Endothelial cell (in vitro differentiated cells): ENCODE measurements at regions not wholly inside any gene's neighbourhood (a gene's known extent, or its start where the extent isn't known, plus 50 kb on each side); places are given as distances from the start of the nearest gene placed in this dataset.
"Not testable (repeated sequence)": the region's sequence is repeated elsewhere in the genome, so short reads cannot be mapped to it uniquely, and the experiment has no call there.

ENCODE experiments used
- DNase-seq: peaks from one replicate; pipeline ENCODE4 v3.0.0; 2021; ENCODE audit warnings: low spot score
- H3K27ac Mint-ChIP-seq: one replicate; pipeline ENCODE4 v1.8.0; 2021; ENCODE audit warnings: mixed read lengths, inconsistent platforms; ENCODE audit not compliant: unreplicated experiment
- H3K27me3 Mint-ChIP-seq: one replicate; pipeline ENCODE4 v1.8.0; 2021; ENCODE audit warnings: mild to moderate bottlenecking, moderate library complexity, mixed read lengths, inconsistent platforms; ENCODE audit not compliant: unreplicated experiment
- H3K36me3 Mint-ChIP-seq: one replicate; pipeline ENCODE4 v1.8.0; 2021; ENCODE audit warnings: mild to moderate bottlenecking, low read depth, mixed read lengths, inconsistent platforms; ENCODE audit not compliant: unreplicated experiment
- H3K4me1 Mint-ChIP-seq: one replicate; pipeline ENCODE4 v1.8.0; 2021; ENCODE audit warnings: mild to moderate bottlenecking, mixed read lengths, inconsistent platforms; ENCODE audit not compliant: unreplicated experiment
- H3K4me3 Mint-ChIP-seq: one replicate; pipeline ENCODE4 v1.8.0; 2021; ENCODE audit warnings: mild to moderate bottlenecking, mixed read lengths, inconsistent platforms; ENCODE audit not compliant: unreplicated experiment
- H3K9me3 Mint-ChIP-seq: one replicate; pipeline ENCODE4 v1.8.0; 2021; ENCODE audit warnings: mixed read lengths, inconsistent platforms; ENCODE audit not compliant: unreplicated experiment
- TF ChIP-seq, protein P1 (sequence below): fragments of 200-600 bp; sonication (generic); IDR thresholded peaks from one replicate; pipeline ENCODE4 v1.5.0; 2021; ENCODE audit warnings: antibody characterized with exemption; ENCODE audit not compliant: unreplicated experiment

DNA sequence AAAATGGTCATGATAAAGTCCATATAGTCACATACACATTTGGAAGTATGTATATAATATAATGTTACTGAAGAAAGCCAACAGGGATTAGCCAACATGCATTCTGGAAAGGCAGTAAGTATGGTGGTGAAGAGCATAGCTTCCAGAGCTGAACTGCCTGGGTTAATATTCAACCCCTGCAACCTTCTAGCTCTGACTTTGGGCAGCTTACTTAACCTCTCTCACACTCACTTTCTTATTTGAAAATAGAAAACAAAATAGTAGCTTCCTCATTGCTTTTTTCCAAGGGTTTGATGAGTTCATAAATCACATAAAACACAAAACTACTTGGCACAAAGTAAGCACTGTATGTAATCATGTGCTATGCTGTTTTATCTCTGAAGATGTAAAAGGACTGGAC lies 216.4 kb downstream of the CHIC2 start:
- Mint-ChIP-seq H3K4me1 (peaks cover 4% of the 10 kb centered on the region), H3K4me3 (no peak overlapping the region), H3K27ac (no peak overlapping the region), H3K36me3 (no peaks in the 10 kb centered on the region), H3K27me3 (no peaks in the 10 kb centered on the region), H3K9me3 (no peaks in the 10 kb centered on the region)
- DNase-seq = no peak
- TF ChIP-seq, protein P1, sequence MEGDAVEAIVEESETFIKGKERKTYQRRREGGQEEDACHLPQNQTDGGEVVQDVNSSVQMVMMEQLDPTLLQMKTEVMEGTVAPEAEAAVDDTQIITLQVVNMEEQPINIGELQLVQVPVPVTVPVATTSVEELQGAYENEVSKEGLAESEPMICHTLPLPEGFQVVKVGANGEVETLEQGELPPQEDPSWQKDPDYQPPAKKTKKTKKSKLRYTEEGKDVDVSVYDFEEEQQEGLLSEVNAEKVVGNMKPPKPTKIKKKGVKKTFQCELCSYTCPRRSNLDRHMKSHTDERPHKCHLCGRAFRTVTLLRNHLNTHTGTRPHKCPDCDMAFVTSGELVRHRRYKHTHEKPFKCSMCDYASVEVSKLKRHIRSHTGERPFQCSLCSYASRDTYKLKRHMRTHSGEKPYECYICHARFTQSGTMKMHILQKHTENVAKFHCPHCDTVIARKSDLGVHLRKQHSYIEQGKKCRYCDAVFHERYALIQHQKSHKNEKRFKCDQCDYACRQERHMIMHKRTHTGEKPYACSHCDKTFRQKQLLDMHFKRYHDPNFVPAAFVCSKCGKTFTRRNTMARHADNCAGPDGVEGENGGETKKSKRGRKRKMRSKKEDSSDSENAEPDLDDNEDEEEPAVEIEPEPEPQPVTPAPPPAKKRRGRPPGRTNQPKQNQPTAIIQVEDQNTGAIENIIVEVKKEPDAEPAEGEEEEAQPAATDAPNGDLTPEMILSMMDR = no peak

DNA sequence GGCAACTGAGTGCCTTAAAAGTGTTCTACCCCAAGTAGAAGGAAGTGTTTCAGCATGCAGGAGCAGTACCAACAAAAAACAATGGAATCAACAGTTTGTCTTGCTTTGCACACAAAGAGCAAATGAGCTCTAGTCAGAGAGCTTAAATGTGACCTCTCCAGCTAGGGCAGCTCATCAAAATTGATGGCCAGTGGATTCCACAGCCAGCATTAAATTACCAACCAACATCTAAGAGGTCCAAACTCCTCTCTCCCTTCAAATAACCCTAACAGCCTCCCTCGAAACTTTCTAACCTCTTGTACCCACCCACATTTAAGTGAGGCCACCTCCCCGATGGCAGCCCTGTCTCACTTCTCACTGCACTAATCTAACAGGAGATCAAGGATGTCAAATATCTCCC lies 219.9 kb downstream of the CHIC2 start:
- no peak for DNase-seq
- Mint-ChIP-seq H3K4me1 (peaks cover 4% of the 10 kb centered on the region), H3K27ac (no peak overlapping the region), H3K36me3 (no peaks in the 10 kb centered on the region), H3K4me3 (no peak overlapping the region), H3K27me3 (no peaks in the 10 kb centered on the region), H3K9me3 (no peaks in the 10 kb centered on the region)
- TF ChIP-seq, protein P1 = no peak

DNA sequence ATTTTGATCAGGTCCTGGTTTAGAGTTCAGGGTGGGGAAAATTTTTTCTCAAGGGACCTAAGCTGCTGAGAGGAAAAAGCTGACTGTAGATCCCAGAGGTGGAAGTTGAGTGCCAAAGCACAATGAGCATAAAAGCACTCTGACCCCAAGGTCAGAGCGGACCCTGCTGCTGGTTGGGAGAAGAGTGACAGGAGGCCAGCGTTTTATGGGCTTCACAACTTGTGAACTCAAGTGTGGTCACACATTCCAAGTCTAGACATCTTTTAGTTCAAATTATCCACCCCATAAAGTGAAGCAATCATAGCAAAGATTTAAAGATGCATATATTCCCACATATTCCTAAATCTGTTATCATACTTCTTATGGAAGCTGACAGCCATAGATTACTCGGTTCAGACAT lies 220.3 kb downstream of the CHIC2 start:
- Mint-ChIP-seq H3K27ac (no peak overlapping the region), H3K27me3 (no peaks in the 10 kb centered on the region), H3K4me3 (no peak overlapping the region)

DNA sequence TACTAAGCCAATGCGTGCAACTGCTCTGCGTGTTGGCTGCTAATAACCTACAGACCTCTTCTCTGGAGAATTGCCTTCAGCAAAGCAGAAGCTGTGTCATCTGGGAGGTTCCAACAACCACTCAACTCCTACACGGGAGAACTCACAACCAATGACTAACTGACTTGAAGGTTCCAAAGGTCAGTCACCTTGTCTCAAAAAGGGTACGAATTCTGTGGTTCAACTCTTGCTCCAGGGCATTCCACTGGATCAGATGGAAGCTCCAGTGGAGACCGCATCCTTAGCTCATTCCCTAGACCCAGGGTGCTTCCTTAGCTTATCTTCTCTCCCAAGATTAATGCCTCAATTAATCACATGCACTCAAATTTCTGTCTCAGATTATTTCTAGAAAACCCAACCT lies 222.7 kb downstream of the CHIC2 start:
- H3K36me3 Mint-ChIP-seq = no peaks in the 10 kb centered on the region
- DNase-seq = no peak
- no peak overlapping the region for H3K27ac Mint-ChIP-seq
- H3K9me3 Mint-ChIP-seq = no peaks in the 10 kb centered on the region
- no peaks in the 10 kb centered on the region for H3K27me3 Mint-ChIP-seq
- TF ChIP-seq, protein P1 = no peak
- no peak overlapping the region for H3K4me3 Mint-ChIP-seq
- H3K4me1 Mint-ChIP-seq = peaks cover 4% of the 10 kb centered on the region

More for the DNA sequence above, 220.3 kb downstream of the CHIC2 start:
- Mint-ChIP-seq H3K9me3 (no peaks in the 10 kb centered on the region), H3K36me3 (no peaks in the 10 kb centered on the region), H3K4me1 (peaks cover 4% of the 10 kb centered on the region)
- TF ChIP-seq, protein P1 = no peak
- DNase-seq = no peak

DNA sequence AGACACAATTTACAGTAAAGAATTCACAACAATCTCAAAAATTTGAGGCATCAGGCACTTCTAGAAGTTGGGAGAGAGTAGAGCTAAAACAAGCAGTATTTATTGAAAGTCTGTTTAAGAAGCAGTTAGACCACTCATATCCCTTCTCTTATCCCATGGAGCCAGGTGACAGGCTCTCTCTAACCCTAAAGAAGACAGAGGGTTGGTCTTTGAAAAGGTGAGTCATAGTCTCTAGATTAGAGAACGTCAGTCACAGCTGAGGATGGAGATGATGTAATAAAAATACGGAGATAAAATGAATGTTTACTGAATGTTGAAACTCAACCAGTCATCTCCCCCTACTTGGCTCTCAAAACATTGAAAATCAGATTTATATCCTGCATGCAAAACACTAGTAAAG lies 223.8 kb downstream of the CHIC2 start:
- no peak for DNase-seq
- H3K9me3 Mint-ChIP-seq = no peaks in the 10 kb centered on the region
- H3K4me1 Mint-ChIP-seq = peaks cover 4% of the 10 kb centered on the region
- H3K27me3 Mint-ChIP-seq = no peaks in the 10 kb centered on the region
- H3K27ac Mint-ChIP-seq = no peak overlapping the region
- no peak overlapping the region for H3K4me3 Mint-ChIP-seq
- H3K36me3 Mint-ChIP-seq = no peaks in the 10 kb centered on the region
- TF ChIP-seq, protein P1 = no peak

DNA sequence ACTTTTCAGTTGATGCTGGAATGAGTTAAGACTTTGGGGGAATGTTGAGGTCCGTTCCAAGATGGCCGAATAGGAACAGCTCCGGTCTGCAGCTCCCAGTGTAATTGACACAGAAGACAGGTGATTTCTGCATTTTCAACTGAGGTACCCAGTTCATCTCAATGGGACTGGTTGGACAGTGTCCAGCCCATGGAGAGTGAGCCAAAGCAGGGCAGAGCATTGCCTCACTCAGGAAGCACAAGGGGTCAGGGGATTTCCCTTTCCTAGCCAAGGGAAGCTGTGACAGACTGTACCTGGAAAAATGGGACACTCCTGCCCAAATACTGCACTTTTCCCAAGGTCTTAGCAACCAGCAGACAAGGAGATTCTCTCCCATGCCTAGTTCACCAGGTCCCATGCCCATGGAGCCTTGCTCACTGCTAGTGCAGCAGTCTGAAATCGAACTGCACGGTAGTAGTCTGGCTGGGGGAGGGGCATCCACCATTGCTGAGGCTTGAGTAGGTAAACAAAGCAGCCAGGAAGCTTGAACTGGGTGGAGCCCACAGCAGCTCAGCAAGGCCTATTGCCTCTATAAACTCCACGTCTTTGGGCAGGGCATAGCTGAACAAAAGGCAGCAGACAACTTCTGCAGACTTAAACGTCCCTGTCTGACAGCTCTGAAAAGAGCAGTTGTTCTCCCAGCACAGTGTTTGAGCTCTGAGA lies 231.0 kb downstream of the CHIC2 start:
- H3K4me3 Mint-ChIP-seq = peak overlapping the region; percentile 62
- not testable (repeated sequence) for H3K27ac Mint-ChIP-seq, H3K9me3 Mint-ChIP-seq, DNase-seq, H3K4me1 Mint-ChIP-seq, H3K27me3 Mint-ChIP-seq
- H3K36me3 Mint-ChIP-seq = peaks cover 11% of the 10 kb centered on the region
